Breast epithelium (tissue), 4 donors: ENCODE measurements at regions not wholly inside any gene's neighbourhood (a gene's known extent, or its start where the extent isn't known, plus 50 kb on each side); places are given as distances from the start of the nearest gene placed in this dataset.

Experiments used
- DNase-seq, 2 donors: peaks; one replicate each; pipeline ENCODE4 v3.0.0-alpha.2; 2019; ENCODE audit warnings: low spot score in 2 of 2
- H3K27ac ChIP-seq, 2 donors: fragments of 200-600 bp; sonication (generic) in 1 of 2; one replicate each; pipeline ENCODE4 v1.5.1; 2016 to 2019; ENCODE audit warnings: mild to moderate bottlenecking in 1 of 2
- H3K27me3 ChIP-seq, 2 donors: fragments of 200-600 bp; sonication (generic) in 1 of 2; one replicate each; pipeline versions ENCODE4 v1.5.1 to v1.6.0; 2017 to 2019; ENCODE audit warnings: control low read depth in 1 of 2, mild to moderate bottlenecking in 1 of 2
- H3K36me3 ChIP-seq: fragments of 200-600 bp; one replicate; pipeline ENCODE4 v1.5.1; 2019
- H3K4me1 ChIP-seq, 2 donors: fragments of 200-600 bp; sonication (generic); one replicate each; pipeline ENCODE4 v1.5.1; 2016 to 2019; ENCODE audit warnings: control low read depth in 1 of 2
- H3K4me3 ChIP-seq, 3 donors: fragments of 200-600 bp; sonication (generic); 1 replicate in 2 of 3; 2 replicates in 1 of 3; pipeline ENCODE4 v1.5.1; 2016 to 2019; ENCODE audit warnings: mild to moderate bottlenecking in 3 of 3, moderate library complexity in 2 of 3
- H3K9me3 ChIP-seq, 2 donors: fragments of 200-600 bp; sonication (generic) in 1 of 2; one replicate each; pipeline ENCODE4 v1.5.1; 2016 to 2019; ENCODE audit warnings: control low read depth in 1 of 2
- CTCF ChIP-seq, 3 donors: fragments of 450-650 bp; IDR thresholded peaks; one replicate each; pipeline ENCODE4 v1.5.1; 2016 to 2017; ENCODE audit warnings: antibody characterized with exemption in 3 of 3, mild to moderate bottlenecking in 3 of 3, moderate library complexity in 3 of 3
- POLR2A ChIP-seq: fragments of 450-650 bp; IDR thresholded peaks from one replicate; pipeline ENCODE4 v1.6.1; 2016; ENCODE audit warnings: antibody characterized with exemption, mild to moderate bottlenecking, moderate library complexity
- POLR2AphosphoS5 ChIP-seq, 3 donors: sonication (generic); formaldehyde crosslinking; IDR thresholded peaks; one replicate each; pipeline ENCODE4 v1.6.1; 2017; ENCODE audit warnings: antibody characterized with exemption in 3 of 3
- intact Hi-C: fragments of 100-400 bp; cut with DNase I; formaldehyde crosslinking; loops from one replicate; pipeline ENCODE4 v1.15.1; 2023; ENCODE audit warnings: low total_unique reads

GRCh38 chr1:90838720-90839119 lies 121.6 kb upstream of the BARHL2 start:
- Histone ChIP-seq H3K9me3 (no peaks in the 10 kb centered on the region), H3K4me1 (no peaks in the 10 kb centered on the region), H3K27me3 (peaks cover 0 to 18% of the 10 kb centered on the region in 2 donors), H3K27ac (no peak overlapping the region), H3K36me3 (no peaks in the 10 kb centered on the region), H3K4me3 (no peak overlapping the region)
- intact Hi-C loops = no loop called here
- TF ChIP-seq POLR2AphosphoS5 (IDR thresholded peaks at IDR 0.05) = no peak
- no peak for TF ChIP-seq POLR2A
- TF ChIP-seq CTCF (IDR thresholded peaks at IDR 0.05) = no peak
- DNase-seq = no peak

GRCh38 chr1:90837420-90837819 lies 120.3 kb upstream of the BARHL2 start:
- H3K9me3 ChIP-seq = no peaks in the 10 kb centered on the region
- H3K27me3 ChIP-seq = peaks cover 0 to 18% of the 10 kb centered on the region in 2 donors
- H3K4me3 ChIP-seq = no peak overlapping the region
- H3K36me3 ChIP-seq = no peaks in the 10 kb centered on the region
- H3K27ac ChIP-seq = no peak overlapping the region
- TF ChIP-seq POLR2AphosphoS5 (IDR thresholded peaks at IDR 0.05) (no peak), POLR2A (no peak), CTCF (IDR thresholded peaks at IDR 0.05) (no peak)
- no peak for DNase-seq
- no peaks in the 10 kb centered on the region for H3K4me1 ChIP-seq
- intact Hi-C loops = loop anchor here (1.0 kb wide), 1 partner anchor 9 kb away; no protein-coding TSS in a partner anchor

GRCh38 chr1:90836345-90836679 lies 119.2 kb upstream of the BARHL2 start:
- peak overlapping the region; percentile 37 to 68 (median 45) for H3K4me3 ChIP-seq
- H3K4me1 ChIP-seq = no peaks in the 10 kb centered on the region
- H3K27ac ChIP-seq = no peak overlapping the region
- H3K9me3 ChIP-seq = no peaks in the 10 kb centered on the region
- no peaks in the 10 kb centered on the region for H3K36me3 ChIP-seq
- no peak for DNase-seq
- peaks cover 0 to 18% of the 10 kb centered on the region in 2 donors for H3K27me3 ChIP-seq
- intact Hi-C loops = no loop called here
- no peak for TF ChIP-seq POLR2A
- no peak for TF ChIP-seq POLR2AphosphoS5 (IDR thresholded peaks at IDR 0.05)
- no peak for TF ChIP-seq CTCF (IDR thresholded peaks at IDR 0.05)

GRCh38 chr1:90835661-90836344 lies 118.7 kb upstream of the BARHL2 start:
- Histone ChIP-seq H3K27me3 (peaks cover 0 to 18% of the 10 kb centered on the region in 2 donors), H3K36me3 (no peaks in the 10 kb centered on the region), H3K4me1 (no peaks in the 10 kb centered on the region), H3K4me3 (peak overlapping the region; percentile 37 to 68 (median 45)), H3K27ac (no peak overlapping the region), H3K9me3 (no peaks in the 10 kb centered on the region)
- intact Hi-C loops = no loop called here
- TF ChIP-seq CTCF (IDR thresholded peaks at IDR 0.05) = no peak
- no peak for TF ChIP-seq POLR2AphosphoS5 (IDR thresholded peaks at IDR 0.05)
- no peak for TF ChIP-seq POLR2A
- DNase-seq = no peak

- TF ChIP-seq POLR2A (no peak), POLR2AphosphoS5 (IDR thresholded peaks at IDR 0.05) (no peak), CTCF (IDR thresholded peaks at IDR 0.05) (no peak)
- Histone ChIP-seq H3K36me3 (no peaks in the 10 kb centered on the region), H3K27me3 (peaks cover 0 to 18% of the 10 kb centered on the region in 2 donors), H3K9me3 (no peaks in the 10 kb centered on the region), H3K4me1 (no peaks in the 10 kb centered on the region), H3K27ac (no peak overlapping the region), H3K4me3 (peak overlapping the region; percentile 37 to 68 (median 45))
- no peak for DNase-seq
- intact Hi-C loops = no loop called here
These were observed 118.0 kb upstream of the BARHL2 start for GRCh38 chr1:90834886-90835660.
